SKM-1 treated with dmso at 0.1 percent for 144 hours (cell line): ENCODE measurements at regions not wholly inside any gene's neighbourhood (a gene's known extent, or its start where the extent isn't known, plus 50 kb on each side); places are given as distances from the start of the nearest gene placed in this dataset.
"Not testable (repeated sequence)": the region's sequence is repeated elsewhere in the genome, so short reads cannot be mapped to it uniquely, and the experiment has no call there.

Source experiments
- DNase-seq: peaks from one replicate; lab custom pipeline; 2025; ENCODE audit not compliant: unreplicated experiment; lab: John Stamatoyannopoulos, UW

- no peak for DNase-seq
Measured at GRCh38 chr9:10818206-10818605, 205.4 kb upstream of the PTPRD start.

GRCh38 chr9:10835791-10836463 is 223.1 kb upstream of the PTPRD start:
- no peak for DNase-seq

DNA sequence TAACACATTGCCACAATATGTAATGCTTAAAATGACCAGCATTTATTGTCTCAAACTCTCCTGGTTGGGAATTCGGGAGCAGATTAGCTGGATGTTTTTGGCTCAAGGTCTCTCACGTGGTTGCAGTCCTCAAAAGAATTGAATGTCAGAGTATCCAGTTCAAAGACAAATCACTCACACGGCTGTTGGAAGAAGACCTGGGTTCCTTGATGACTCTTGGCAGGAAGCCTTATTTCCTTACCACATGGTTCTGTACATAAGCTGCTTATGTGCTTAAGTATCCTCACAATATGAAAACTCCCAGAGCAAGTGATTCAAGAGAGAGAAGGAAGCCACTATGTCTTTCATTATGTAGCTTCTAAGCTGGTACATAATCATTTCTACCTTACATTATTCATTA is 230.3 kb upstream of the PTPRD start:
- no peak for DNase-seq

GRCh38 chr9:10855847-10856246 is 243.0 kb upstream of the PTPRD start:
- DNase-seq, result no peak

- DNase-seq, result no peak
Measured at GRCh38 chr9:10858817-10859216, 246.0 kb upstream of the PTPRD start.

GRCh38 chr9:10863476-10863875 is 250.7 kb upstream of the PTPRD start:
- DNase-seq, result no peak

DNA sequence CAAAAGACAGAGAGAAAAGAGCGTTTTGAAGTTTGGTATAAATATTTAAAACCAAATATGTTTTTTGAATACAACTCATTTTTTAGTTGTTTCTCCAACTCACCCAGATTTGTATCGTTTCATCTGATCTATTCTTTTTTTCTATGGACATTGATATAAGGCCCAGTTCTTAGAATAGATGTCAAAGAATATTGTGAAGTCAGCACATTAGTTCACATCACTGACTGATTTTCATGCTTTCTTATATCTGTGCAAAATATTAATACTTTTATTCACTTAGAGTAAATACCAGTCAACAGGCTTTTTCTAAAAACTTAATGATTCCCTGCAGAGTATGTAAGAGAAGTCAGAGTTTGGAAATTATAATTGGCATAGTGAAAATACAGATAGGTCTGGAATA is 254.4 kb upstream of the PTPRD start:
- DNase-seq, result no peak

GRCh38 chr9:10869687-10870086 is 256.9 kb upstream of the PTPRD start:
- no peak for DNase-seq

DNA sequence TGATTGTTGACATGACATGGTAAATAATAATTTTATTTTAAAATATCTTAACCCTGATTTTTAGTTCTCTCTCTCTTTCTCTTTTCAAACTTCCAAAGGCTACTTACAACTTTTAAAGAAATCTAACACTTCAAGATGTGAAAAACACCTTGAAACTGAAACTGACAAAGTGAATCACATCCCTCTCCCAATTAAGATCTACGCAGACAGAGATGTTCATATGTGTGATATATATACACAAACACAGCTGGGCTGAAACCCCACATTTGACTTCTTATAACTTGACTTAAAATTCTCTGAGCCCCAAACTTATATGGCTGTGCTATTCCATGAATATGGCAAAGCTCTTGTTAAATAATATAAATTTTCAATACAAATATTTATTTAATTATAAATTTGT is 261.2 kb upstream of the PTPRD start:
- no peak for DNase-seq

DNA sequence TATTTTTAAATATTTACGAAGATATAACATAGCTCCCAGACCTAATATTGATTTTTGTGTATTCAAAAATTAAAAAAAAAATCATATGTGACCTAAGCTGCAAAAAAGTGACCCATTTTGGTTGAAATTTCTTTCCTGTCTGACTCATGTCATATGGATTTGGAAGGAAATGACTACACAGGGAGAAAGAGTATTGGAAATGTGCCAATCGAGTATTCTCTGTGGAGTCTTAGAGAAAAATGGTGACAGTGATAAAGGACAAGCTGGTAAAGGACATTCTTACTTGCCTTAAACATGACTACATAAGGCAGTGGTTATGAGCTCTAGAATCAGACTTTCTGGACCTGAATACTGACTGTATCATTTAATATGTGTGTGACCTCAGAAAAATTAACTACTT is 262.9 kb upstream of the PTPRD start:
- no peak for DNase-seq

GRCh38 chr9:10876333-10876732 is 263.5 kb upstream of the PTPRD start:
- DNase-seq, result no peak

- DNase-seq, result not testable (repeated sequence)
Measured at GRCh38 chr9:10890266-10890665, 277.5 kb upstream of the PTPRD start.

DNA sequence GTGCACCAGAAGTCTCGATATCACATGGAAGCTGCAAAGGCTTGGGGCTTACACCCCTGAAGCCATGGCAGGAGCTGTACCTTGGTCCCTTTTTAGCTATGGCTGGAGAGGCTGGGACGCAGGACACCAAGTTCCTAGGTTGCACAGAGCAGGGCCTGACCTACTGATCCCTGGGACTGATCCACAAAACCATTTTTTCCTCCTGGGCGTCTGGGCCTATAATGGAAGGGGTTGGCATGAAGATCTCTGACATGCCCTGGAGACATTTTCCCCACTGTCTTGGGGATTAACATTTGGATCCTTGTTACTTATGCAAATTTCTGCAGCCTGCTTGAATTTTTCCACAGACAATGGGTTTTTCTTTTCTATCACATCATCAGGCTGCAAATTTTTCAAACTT is 286.7 kb upstream of the PTPRD start:
- no peak for DNase-seq

DNA sequence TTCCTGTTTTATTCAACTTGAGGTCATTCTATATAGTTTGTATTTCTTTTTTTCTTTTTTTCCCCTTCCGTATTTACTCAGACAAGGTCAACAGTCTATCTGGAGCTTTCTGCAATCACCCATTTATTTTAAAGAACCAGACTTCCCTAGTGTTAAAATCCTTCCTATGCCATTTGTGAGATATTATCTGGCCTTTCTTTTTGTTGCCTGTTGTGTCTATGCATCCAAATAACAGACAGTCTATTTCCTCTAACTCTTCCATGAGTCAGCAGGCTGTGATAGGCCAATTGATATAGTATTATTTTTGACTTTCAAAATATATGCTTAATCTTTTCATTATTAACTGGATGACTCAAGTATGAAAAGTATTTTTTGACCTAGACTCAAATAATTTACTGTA is 291.2 kb upstream of the PTPRD start:
- no peak for DNase-seq

- DNase-seq, result no peak
Measured at GRCh38 chr9:10910779-10911178, 298.0 kb upstream of the PTPRD start.

DNA sequence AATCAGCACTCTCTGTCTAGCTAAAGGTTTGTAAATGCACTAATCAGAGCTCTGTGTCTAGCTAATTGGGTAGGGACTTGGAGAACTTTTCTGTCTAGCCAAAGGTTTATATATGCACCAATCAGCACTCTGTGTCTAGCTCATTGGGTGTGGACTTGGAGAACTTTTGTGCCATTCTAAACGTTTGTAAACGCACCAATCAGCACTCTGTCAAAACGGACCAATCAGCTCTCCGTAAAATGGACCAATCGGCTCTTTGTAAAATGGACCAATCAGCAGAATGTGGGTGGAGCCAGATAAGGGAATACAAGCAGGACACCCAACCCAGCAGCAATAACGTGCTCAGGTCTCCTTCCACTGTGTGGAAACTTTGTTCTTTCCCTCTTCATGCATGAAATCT is 298.6 kb upstream of the PTPRD start:
- no peak for DNase-seq

- DNase-seq, result no peak
Measured at GRCh38 chr9:10917001-10917400, 304.2 kb upstream of the PTPRD start.

DNA sequence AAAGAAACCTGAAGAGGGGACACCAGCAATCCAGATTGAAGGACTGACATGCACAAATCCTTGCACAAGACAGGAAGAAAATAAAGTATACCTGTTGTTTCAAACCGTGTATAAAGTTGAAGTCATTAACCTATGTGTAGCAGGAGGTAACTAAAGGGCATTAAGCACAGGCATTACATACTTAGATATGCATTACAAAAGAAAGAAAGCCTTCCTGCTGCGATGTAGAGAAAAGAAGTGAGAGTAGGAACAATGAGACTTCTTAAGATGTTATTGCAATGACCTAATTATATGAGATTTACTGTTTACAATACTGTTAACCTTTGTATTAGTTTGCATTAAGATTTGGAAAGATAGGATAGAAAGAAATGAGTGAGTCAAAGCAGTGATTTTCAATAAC is 308.9 kb upstream of the PTPRD start:
- DNase-seq, result no peak

- DNase-seq, result no peak
Measured at GRCh38 chr9:10925896-10926295, 313.1 kb upstream of the PTPRD start.

DNA sequence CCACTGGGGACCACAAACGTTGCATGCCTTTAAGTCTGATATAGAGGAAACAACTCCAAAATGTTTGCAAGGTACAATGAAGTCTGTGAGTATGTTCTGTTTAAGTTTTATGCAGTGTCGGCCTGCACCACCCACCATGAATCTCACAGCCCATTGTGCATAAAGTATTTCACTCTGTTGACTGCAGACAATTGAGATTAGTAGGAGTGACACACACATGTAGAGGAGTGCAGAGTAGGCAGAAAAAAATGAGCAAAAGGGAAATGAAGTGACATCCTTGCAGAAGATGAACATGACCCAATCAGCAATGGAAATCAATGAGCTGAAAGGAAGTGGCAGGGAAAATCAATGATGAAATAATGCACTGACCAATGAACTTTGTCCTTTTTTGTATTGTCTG is 315.6 kb upstream of the PTPRD start:
- no peak for DNase-seq

GRCh38 chr9:10930081-10930480 is 317.3 kb upstream of the PTPRD start:
- DNase-seq, result no peak

DNA sequence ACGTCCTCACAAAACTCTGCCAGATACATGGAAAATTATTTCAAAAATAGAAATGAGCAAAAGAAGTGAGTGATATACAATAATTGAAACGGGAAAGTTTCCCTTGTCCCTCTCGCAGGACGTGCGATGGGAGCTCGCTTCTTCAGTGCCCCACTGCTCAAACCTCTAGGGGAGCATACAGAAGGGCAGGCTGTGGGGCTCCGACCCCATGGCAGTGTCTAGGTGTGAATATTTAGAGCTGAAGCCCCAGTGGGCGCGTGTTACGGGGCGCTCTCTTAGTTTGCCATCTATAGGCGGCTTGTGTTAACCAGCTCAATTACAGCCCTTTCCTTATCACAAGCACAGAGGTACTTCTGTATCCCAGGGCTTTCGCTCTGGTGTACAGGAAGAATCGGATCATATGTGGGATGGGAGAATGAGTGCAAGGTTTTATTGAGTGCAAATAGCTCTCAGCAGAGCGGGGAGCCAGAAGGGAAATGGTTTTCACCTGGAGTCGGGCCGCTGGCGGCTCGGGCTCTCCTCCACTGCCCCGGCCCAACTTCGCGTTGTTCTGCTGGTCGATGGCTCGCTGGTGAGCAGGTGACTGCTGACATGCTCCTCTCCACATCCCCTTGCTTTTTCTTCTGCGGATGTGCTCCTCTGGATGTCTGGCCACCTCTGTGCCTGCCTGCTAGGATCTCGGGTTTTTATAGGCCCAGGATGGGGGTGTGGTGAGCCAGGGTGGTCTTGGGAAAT is 334.0 kb upstream of the PTPRD start:
- no peak for DNase-seq

GRCh38 chr9:10957878-10958277 is 345.1 kb upstream of the PTPRD start:
- DNase-seq, result no peak
